GM19351 (cell line): ENCODE measurements at regions not wholly inside any gene's neighbourhood (a gene's known extent, or its start where the extent isn't known, plus 50 kb on each side); places are given as distances from the start of the nearest gene placed in this dataset.

ENCODE experiments used
- ATAC-seq: cut with Tn5 transposase; IDR thresholded peaks from one replicate; pipeline ENCODE4 v1.9.1; 2021; ENCODE audit warnings: mild to moderate bottlenecking, moderate library complexity; ENCODE audit not compliant: unreplicated experiment

- ATAC-seq: no peak
Measured at GRCh38 chr13:34103854-34104253, 285.9 kb downstream of the RFC3 start.

GRCh38 chr13:34104853-34105252 is 286.9 kb downstream of the RFC3 start:
- no peak for ATAC-seq

- no peak for ATAC-seq
Measured at GRCh38 chr13:34107806-34108205, 289.9 kb downstream of the RFC3 start.

- no peak for ATAC-seq
Measured at GRCh38 chr13:34108410-34108809, 290.5 kb downstream of the RFC3 start.

- no peak for ATAC-seq
Measured at GRCh38 chr13:34114581-34114980, 296.6 kb downstream of the RFC3 start.

GRCh38 chr13:34116651-34117050 is 298.7 kb downstream of the RFC3 start:
- ATAC-seq: no peak

- no peak for ATAC-seq
Measured at GRCh38 chr13:34124666-34125306, 306.8 kb downstream of the RFC3 start.

- ATAC-seq: no peak
Measured at GRCh38 chr13:34127523-34127922, 309.6 kb downstream of the RFC3 start.

- ATAC-seq: no peak
Measured at GRCh38 chr13:34128661-34129060, 310.7 kb downstream of the RFC3 start.

- no peak for ATAC-seq
Measured at GRCh38 chr13:34129436-34129835, 311.5 kb downstream of the RFC3 start.

GRCh38 chr13:34137200-34137599 is 319.3 kb downstream of the RFC3 start:
- ATAC-seq: no peak

GRCh38 chr13:34139660-34140227 is 321.8 kb downstream of the RFC3 start:
- no peak for ATAC-seq

GRCh38 chr13:34143637-34144036 is 325.7 kb downstream of the RFC3 start:
- no peak for ATAC-seq

- ATAC-seq: no peak
Measured at GRCh38 chr13:34144142-34144541, 326.2 kb downstream of the RFC3 start.

GRCh38 chr13:34145061-34145460 is 327.1 kb downstream of the RFC3 start:
- ATAC-seq: no peak

GRCh38 chr13:34148359-34148758 is 330.4 kb downstream of the RFC3 start:
- no peak for ATAC-seq

- no peak for ATAC-seq
Measured at GRCh38 chr13:34151885-34152284, 333.9 kb downstream of the RFC3 start.

- ATAC-seq: no peak
Measured at GRCh38 chr13:34152409-34152808, 334.5 kb downstream of the RFC3 start.

- no peak for ATAC-seq
Measured at GRCh38 chr13:34152996-34153395, 335.0 kb downstream of the RFC3 start.

- ATAC-seq: no peak
Measured at GRCh38 chr13:34153428-34154180, 335.7 kb downstream of the RFC3 start.

- no peak for ATAC-seq
Measured at GRCh38 chr13:34155931-34156607, 338.1 kb downstream of the RFC3 start.
